NCI-H510A (cell line): ENCODE measurements at regions not wholly inside any gene's neighbourhood (a gene's known extent, or its start where the extent isn't known, plus 50 kb on each side); places are given as distances from the start of the nearest gene placed in this dataset.

Experiments
- DNase-seq: peaks from one replicate; lab custom pipeline; 2025; lab: John Stamatoyannopoulos, UW

DNA sequence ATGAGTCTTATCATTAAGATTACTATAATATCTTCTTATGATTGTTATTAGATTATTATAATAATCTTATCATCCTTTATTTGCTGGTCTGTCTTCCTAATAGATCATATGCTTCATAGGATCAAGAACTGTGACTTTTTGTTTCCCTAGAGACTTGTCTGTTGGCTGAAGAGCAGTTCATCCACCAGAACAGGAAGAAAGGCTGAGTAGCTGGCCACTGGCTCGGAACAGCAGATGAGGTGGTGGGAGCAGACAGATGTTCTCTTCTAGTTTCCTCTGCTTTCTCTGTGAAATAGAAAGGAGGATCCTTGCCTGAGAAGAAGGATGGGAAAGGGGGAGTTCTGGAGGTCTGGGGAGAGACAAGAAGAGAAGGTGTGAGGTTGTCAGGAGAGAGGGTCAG lies 120.0 kb downstream of the CCNA1 start:
- DNase-seq: no peak

- no peak for DNase-seq
Observed at GRCh38 chr13:36553491-36553890, 120.3 kb upstream of the SERTM1 start.

DNA sequence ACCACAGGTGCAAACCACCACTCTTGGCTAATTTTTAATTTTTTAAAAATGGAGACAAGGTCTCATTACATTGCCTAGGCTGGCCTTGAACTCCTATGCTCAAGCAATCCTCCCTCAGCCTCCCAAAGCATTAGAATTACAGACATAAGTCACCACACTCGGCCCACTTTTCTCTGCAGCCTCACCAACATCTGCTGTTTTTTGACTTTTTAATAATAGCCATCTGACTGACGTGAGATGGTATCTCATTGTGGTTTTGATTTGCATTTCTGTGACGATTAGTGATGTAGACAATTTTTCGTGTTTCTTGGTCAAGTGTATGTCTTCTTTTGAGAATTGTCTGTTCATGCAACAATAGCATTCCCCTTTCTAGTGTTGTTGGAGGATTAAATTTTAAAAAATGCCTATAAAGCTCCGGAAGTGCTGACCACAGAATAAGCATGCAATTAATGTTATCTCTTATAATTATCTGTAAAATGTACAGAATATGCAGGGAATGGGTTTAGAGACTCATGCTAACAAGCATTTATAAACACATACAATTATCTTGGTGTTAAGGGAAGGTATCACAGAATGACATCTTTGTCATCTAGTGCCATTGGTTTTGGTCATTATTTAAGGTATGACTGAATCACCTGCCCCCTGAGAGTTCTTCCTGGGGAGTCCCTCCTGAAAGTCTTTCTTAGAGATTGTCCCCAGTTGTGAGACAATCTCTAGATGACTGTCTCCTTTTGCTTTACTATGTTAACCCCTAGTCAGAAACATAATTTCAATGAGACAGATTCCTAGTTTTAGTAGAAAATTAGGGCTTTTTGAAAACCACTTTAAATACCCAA lies 118.5 kb upstream of the SERTM1 start:
- DNase-seq: no peak

DNA sequence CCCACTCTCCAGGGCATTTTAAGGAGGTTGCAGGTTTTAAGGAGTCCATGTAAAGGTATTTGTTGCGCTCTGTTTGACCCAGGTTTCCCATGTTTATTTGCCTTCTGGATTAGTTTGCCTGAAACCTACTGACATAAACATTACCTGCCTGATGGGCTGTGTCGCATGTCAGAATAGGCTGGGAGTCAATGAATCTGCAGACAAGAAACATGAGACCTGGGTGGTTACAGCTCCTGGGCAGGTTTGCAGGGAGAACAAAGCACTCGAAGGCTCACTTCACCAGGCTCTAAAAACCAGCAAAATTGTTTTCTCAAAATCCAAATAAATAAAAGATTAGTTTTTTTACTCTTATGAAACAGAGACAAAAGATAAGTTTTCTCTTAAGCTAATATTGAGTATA lies 114.4 kb upstream of the SERTM1 start:
- no peak for DNase-seq

GRCh38 chr13:36567485-36567884 lies 106.3 kb upstream of the SERTM1 start:
- no peak for DNase-seq

GRCh38 chr13:36570489-36570888 lies 103.3 kb upstream of the SERTM1 start:
- DNase-seq: no peak

DNA sequence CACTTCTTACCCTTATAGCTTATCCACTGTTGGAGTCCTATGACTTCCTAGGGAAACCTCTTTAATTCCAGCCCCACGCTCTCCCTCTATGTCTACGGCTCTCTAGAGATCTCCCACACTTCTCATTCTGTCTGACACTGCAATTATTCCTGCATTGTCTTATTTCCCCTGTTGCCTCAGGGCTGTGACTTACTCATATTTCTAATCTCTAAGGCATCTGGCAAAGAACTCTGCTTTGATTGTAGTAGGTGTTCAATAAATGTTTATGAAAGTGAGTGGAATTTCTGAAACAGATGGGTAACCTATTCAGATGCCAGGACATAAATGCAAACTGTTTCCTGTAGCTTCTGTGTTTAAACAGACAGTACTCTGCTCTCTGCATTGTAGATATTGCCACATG lies 102.4 kb upstream of the SERTM1 start:
- no peak for DNase-seq

DNA sequence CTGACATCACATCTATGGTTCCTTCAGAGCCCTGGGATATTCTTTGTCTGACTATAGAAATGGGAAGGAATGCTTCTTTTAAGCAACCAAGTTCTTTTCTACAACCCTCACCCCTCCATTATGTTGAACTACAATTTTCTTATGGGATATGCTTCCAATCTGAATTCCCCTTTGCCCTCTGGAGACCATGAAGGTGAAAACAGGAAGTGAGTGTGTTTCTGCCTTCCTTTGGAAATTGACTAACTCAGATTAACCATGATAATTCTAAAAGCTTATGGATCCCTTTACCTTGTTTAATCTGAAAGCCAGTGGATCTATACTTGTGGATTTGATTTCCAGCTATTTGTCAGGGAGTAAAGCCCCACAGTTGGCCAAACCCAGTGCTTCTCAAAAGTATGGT lies 90.8 kb upstream of the SERTM1 start:
- no peak for DNase-seq

- DNase-seq: no peak
Observed at GRCh38 chr13:36599641-36600040, 74.2 kb upstream of the SERTM1 start.

- DNase-seq: no peak
Observed at GRCh38 chr13:36601186-36601585, 72.6 kb upstream of the SERTM1 start.

DNA sequence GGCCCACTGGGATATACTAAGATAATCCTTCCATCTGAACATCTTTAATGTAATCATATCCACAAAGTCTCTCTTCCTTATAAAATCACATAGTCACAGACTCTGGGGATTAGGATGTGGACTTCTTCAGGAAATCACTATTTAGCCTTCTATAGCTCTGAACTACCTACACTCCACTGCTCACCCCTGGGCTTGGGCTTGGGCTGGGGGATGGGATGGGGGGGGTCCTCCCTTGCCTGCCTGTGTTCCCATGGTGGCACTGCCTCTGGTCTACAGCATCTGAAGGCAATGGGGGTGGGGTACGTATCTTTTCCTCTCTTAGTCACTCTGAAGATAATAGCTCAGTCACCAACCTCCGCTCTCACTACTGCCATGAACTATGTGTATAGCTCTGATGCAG lies 67.8 kb upstream of the SERTM1 start:
- DNase-seq: no peak

DNA sequence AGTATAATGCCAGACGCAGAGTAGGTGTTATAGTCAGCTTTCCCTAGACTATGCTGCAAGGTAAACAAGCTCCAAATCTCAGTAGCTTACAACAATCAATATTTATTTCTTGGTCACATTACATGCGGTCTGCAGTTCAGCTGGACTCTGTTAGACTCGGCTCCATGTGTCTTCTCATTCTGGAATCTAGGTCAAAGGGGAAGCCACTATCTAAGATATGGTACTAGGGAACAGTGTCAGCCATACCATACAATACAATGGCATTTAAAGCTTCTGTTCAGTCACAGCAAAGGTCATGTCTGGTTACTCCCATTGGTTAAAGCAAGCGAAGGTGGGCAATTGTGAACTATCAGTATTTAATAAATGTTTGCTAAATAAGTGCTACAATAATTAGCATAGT lies 65.3 kb upstream of the SERTM1 start:
- DNase-seq: no peak

DNA sequence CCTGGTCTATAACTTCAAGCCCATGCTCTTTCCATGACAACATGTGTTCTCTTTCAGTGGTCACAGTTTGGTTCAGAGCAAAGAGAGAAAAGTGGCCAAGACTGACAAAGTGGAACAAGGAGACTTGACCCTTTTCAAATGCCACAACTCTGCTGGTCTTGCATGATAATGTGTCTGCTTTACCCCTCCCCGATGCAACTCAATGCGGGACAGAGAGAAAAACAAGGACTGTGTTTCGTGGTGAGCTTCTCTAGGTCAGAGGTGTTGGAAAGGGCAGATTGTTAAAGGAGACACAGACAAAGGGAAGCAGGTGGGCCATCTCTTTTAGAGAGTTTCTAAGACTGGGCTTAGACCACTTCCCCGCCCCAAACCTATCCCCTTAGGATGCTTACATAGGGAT lies 61.6 kb upstream of the SERTM1 start:
- no peak for DNase-seq

DNA sequence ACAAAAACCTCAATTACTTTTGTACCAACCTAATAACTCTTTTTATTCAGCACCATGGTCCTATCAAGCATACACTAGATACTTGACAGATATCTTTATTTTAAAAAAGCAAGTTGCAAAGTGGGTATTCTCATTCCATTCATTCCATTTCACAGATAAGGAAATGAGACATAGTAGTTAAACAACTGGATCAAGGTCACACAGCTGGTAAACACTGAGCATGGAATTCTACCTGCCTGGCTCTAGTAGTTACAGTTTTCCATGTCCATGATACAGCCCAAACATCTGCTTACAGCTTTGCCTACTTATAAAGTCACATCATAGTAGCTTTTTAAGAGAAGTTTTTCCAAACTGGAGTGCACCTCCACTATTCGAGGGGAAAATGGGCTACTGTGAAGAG lies 57.1 kb upstream of the SERTM1 start:
- DNase-seq: no peak

DNA sequence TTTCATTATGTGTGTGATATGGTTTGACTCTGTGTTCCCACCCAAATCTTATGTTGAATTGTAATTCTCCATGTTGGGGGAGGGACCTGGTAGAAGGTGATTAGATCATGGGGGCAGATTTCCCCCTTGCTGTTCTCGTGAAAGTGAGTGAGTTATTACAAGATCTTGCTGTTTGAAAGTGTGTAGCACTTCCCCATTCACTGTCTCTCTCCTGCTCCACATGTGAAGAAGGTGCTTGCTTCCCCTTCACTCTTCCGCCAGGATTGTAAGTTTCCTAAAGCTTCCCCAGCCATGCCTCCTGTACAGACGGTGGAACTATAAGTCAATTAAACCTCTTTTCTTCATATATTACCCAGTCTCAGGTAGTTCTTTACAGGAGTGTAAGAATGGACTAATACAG lies 54.3 kb upstream of the SERTM1 start:
- no peak for DNase-seq
